Stomach (tissue), 4 donors: ENCODE measurements at regions not wholly inside any gene's neighbourhood (a gene's known extent, or its start where the extent isn't known, plus 50 kb on each side); places are given as distances from the start of the nearest gene placed in this dataset.

Source experiments
- POLR2AphosphoS5 ChIP-seq, 3 donors: sonication (generic); formaldehyde crosslinking; IDR thresholded peaks; one replicate each; pipeline ENCODE4 v1.6.1; 2016; ENCODE audit warnings: antibody characterized with exemption in 3 of 3
- TF ChIP-seq, protein P1 (sequence below), 7 experiments: fragments of 450-650 bp in 4 of 7; fragments of 200-600 bp in 3 of 7; sonication (generic) in 3 of 7; IDR thresholded peaks; one replicate each; pipeline ENCODE4 v1.5.1; 2016 to 2019; ENCODE audit warnings: antibody characterized with exemption in 7 of 7, control low read depth in 2 of 7, mild to moderate bottlenecking in 1 of 7

DNA sequence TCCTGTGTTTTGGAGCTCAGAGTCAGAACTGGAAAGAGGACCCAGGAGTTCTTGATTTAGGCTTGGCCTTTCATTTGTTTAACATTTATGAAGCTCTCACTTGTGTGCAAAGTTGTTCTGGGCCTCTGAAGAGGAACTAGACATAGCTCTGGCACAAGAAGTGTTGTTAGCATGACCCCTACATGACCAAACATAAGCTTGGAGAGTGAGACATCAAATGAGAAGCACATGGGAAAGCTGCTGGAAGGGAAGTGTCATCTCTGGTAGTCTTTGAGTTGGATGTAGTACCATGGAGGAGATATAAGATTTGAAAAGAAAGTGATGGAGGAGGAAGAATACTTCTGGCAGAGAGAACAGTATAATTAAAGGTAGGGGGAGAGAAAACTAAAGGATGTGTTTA, 370.1 kb downstream of the ADRA2A start:
- no peak for TF ChIP-seq POLR2AphosphoS5 (IDR thresholded peaks at IDR 0.05)
- TF ChIP-seq, protein P1, sequence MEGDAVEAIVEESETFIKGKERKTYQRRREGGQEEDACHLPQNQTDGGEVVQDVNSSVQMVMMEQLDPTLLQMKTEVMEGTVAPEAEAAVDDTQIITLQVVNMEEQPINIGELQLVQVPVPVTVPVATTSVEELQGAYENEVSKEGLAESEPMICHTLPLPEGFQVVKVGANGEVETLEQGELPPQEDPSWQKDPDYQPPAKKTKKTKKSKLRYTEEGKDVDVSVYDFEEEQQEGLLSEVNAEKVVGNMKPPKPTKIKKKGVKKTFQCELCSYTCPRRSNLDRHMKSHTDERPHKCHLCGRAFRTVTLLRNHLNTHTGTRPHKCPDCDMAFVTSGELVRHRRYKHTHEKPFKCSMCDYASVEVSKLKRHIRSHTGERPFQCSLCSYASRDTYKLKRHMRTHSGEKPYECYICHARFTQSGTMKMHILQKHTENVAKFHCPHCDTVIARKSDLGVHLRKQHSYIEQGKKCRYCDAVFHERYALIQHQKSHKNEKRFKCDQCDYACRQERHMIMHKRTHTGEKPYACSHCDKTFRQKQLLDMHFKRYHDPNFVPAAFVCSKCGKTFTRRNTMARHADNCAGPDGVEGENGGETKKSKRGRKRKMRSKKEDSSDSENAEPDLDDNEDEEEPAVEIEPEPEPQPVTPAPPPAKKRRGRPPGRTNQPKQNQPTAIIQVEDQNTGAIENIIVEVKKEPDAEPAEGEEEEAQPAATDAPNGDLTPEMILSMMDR (IDR thresholded peaks at IDR 0.05), result no peak
